ENCODE measurements at regions not wholly inside any gene's neighbourhood (a gene's known extent, or its start where the extent isn't known, plus 50 kb on each side); places are given as distances from the start of the nearest gene placed in this dataset.

DNA sequence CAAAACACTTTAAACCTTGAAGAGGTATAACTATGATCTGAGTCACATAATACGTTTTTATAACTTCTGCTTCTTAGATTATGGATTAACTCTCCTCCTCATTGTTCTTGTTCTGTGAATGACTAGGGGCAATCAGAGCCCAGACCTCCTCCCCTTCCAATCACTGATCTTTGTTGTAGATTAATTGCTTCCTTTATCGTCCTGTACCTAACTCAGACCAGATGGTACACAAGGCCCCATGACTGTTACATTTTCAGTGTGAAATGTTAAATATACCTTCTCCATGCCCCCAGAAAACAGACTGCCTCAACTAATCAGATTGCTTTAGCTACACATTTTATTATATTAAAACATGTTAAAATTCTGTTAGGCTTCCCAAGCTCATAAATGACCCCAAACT lies 211.7 kb downstream of the RNF152 start:
- DNase-seq, result no peak
- intact Hi-C loops (cut with DNase I), result no loop called here

DNA sequence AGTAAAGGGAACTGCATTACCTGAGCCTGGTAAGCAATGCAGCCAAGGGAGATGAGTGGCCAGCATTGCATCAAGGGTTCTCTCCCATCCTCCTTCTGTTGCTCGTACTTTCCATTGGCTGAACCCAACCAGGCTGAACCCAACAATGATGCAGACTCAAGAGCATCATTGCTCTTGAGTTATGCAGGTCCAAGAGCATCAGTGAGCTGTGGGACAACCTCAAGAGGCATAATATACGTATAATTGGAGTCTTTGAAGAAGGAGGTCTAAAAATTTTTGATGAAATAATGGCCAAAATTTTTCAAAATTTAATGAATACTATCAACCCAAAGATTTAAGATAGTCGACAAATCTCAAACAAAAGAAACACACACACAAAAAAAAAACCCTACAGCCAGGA lies 213.0 kb downstream of the RNF152 start:
- intact Hi-C loops (cut with DNase I), result no loop called here
- no peak for DNase-seq

GRCh38 chr18:61677435-61677970 lies 215.3 kb downstream of the RNF152 start:
- no peak for DNase-seq
- intact Hi-C loops (cut with DNase I), result no loop called here

GRCh38 chr18:61676773-61677434 lies 215.9 kb downstream of the RNF152 start:
- intact Hi-C loops (cut with DNase I), result no loop called here
- no peak for DNase-seq

GRCh38 chr18:61669320-61669719 lies 223.5 kb downstream of the RNF152 start:
- DNase-seq, result no peak
- intact Hi-C loops (cut with DNase I), result no loop called here

DNA sequence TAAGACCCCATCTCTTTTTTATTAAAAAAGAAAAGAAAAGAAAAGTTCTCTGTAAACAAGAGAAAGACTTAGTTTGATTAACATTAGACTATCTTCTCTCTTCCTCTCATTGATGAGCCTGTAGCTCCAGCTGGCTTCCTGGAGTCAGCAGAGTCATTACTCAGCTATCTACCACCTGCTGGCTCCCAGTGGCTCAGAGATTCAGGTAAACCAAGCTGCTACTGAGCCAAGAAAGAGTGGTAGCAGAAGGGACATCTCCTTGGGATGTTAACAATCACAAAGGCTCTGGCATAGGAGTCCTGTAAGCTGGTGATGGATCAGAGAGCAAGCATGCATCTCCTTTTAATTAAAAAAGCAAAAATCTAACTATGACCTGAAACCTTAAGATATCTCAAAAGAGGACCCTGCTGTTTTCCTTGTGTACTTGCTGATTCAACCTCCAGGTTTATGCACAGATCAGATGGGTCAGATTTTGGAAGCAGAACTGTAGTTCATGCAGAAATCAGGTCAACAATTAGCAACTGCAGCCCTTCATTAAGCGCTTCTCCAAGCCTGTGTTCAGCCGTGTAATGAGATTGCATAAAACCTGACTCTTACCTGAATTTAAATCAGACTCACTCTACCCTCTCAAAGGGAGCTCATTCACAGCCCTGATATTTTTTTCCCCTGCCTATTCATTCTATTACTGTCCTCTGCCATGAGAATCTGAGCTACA lies 225.8 kb downstream of the RNF152 start:
- no peak for DNase-seq
- intact Hi-C loops (cut with DNase I), result no loop called here

- intact Hi-C loops (cut with DNase I), result no loop called here
- no peak for DNase-seq
Observed at GRCh38 chr18:61664419-61665084, 228.3 kb downstream of the RNF152 start.

GRCh38 chr18:61662726-61663125 lies 230.1 kb downstream of the RNF152 start:
- intact Hi-C loops (cut with DNase I), result no loop called here
- no peak for DNase-seq

GRCh38 chr18:61658431-61658830 lies 234.4 kb downstream of the RNF152 start:
- no peak for DNase-seq
- intact Hi-C loops (cut with DNase I), result no loop called here

DNA sequence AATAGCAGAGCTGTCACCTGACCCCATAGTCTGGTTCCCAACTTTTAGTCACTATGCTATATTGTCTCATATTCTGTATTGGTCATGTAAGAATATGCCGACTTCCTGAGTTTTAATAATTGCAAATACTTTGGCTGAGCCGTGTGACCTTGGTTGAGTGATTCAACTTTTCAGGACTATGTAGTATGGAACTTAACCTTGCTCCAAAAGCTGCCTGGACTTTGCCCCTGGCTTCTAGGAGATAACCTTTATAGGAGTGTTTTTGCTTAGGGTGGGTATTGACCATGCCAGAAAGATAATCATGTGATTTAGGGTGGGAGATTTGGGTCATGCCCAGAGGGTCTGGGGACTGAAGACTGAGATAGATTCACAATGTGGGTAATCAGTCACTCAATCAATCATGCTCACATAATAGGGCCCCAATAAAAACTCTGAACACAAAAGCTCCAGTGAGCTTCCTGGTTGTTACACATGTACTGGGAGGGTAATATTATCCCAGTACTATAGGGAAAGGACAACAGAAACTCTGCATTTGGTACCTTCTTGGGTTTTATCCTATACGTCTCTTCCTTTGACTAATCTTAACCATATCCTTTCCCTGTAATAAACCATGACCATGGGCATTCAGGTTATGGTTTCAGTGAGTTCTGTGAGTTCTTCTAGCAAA lies 235.6 kb downstream of the RNF152 start:
- DNase-seq, result no peak
- intact Hi-C loops (cut with DNase I), result no loop called here

- intact Hi-C loops (cut with DNase I), result no loop called here
- DNase-seq, result no peak
Observed at GRCh38 chr18:61655630-61656029, 237.2 kb downstream of the RNF152 start.

GRCh38 chr18:61653823-61654551 lies 238.8 kb downstream of the RNF152 start:
- intact Hi-C loops (cut with DNase I), result no loop called here
- DNase-seq, result no peak

DNA sequence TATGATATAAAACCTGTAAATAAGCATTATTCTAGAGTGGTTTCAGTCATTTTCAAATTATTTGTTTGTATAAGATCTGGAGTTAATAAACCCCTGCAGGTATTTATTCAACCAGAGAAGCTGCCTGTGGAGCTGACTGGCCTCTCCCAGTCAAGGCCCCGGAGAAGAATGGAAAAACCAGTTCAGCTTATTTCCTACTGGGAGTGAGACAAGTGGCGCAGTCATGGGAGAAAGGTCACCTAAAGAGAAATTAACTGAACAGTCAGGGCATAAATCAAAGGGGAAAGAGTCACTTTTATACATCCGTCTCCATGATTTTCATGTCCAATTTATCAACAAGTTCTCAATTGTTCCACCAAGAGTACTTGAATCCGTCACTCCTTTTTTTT lies 240.9 kb downstream of the RNF152 start:
- no peak for DNase-seq
- intact Hi-C loops (cut with DNase I), result no loop called here

GRCh38 chr18:61651145-61651879 lies 241.5 kb downstream of the RNF152 start:
- no peak for DNase-seq
- intact Hi-C loops (cut with DNase I), result no loop called here

- intact Hi-C loops (cut with DNase I), result no loop called here
- no peak for DNase-seq
Observed at GRCh38 chr18:61643884-61644647, 248.7 kb downstream of the RNF152 start.

- intact Hi-C loops (cut with DNase I), result loop anchor here (5.0 kb wide), 1 partner anchor 492 kb away; no protein-coding TSS in a partner anchor
- no peak for DNase-seq
Observed at GRCh38 chr18:61639886-61640285, 252.9 kb downstream of the RNF152 start.

DNA sequence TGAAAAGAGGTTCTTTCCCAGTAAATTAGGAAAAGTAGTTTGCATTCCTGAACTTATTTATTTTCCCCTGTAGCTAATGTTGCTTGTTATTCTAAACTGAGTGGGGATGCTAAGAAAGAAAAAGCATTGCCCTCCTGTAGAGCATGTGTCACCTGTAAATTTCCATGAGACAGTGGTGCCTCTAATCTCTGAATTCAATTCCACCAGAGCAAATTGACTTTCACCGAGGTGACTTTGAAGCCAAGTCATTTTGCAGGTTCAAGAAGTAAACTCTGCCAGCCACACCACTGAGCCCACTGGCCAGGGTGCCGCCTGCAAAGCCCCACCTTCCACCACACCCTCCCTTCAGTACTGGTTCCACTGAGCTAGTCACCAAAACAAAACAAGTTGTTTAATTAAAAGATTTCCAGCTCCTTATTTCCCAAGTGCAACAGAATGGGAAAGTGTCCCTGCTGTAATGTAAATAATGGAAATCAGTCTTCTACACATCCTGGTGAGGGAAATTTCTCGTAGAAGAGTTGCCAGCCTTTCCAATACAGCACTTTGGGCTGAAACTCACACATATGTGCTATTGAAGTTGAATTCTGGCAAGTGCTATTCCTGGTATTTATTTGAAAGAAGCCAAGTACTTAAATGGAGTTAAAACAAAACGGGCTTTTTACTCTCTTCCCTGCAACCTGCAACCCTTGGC lies 254.8 kb downstream of the RNF152 start:
- intact Hi-C loops (cut with DNase I), result loop anchor here (2.0 to 5.0 kb wide), 2 partner anchors 257 to 494 kb away; no protein-coding TSS in a partner anchor
- no peak for DNase-seq

GRCh38 chr18:61637319-61637718 lies 255.5 kb downstream of the RNF152 start:
- no peak for DNase-seq

More at GRCh38 chr18:61637319-61637718, 255.5 kb downstream of the RNF152 start:
- intact Hi-C loops (cut with DNase I), result loop anchor here (2.0 to 5.0 kb wide), 2 partner anchors 257 to 495 kb away; no protein-coding TSS in a partner anchor
